ENCODE measurements at regions not wholly inside any gene's neighbourhood (a gene's known extent, or its start where the extent isn't known, plus 50 kb on each side); places are given as distances from the start of the nearest gene placed in this dataset.

GRCh38 chr15:47434596-47434995 lies 282.7 kb upstream of the SEMA6D start (continued):
- TF ChIP-seq ATF3 (IDR thresholded peaks at IDR 0.05; ENCODE audit: insufficient read depth, low read depth, low read length) (no peak), BACH1 (IDR thresholded peaks at IDR 0.05; ENCODE audit: low read length) (no peak), GABPA (IDR thresholded peaks at IDR 0.05; ENCODE audit: borderline replicate concordance, insufficient read depth, low read length) (no peak), SIN3A (conservative IDR thresholded peaks at IDR 0.05 in 1 of 2, IDR thresholded peaks at IDR 0.05 in 1 of 2; ENCODE audit: low read depth in 1 of 2, low read length in 2 of 2) (no peak), GTF2F1 (IDR thresholded peaks at IDR 0.05; ENCODE audit: borderline replicate concordance, low read depth, low read length) (no peak), SRF (IDR thresholded peaks at IDR 0.05; ENCODE audit: low read depth, low read length) (no peak)

Data from H1 (cell line).